A549 (cell line): ENCODE measurements at regions not wholly inside any gene's neighbourhood (a gene's known extent, or its start where the extent isn't known, plus 50 kb on each side); places are given as distances from the start of the nearest gene placed in this dataset.

ENCODE experiments used
- CTCF ChIP-seq: fragments of >200 bp; sonication (Bioruptor Twin); formaldehyde crosslinking; IDR thresholded peaks from 3 replicates; pipeline ENCODE4 v1.5.1; 2016
- MYC ChIP-seq: IDR thresholded peaks from 2 replicates; pipeline ENCODE4 v1.6.1; 2012; ENCODE audit warnings: mild to moderate bottlenecking, inconsistent platforms, low read length, improper control_type of control experiment, borderline replicate concordance
- RFX5 ChIP-seq: fragments of 450-650 bp; IDR thresholded peaks from 2 replicates; pipeline ENCODE4 v1.7.1; 2014; ENCODE audit warnings: antibody characterized with exemption, mild to moderate bottlenecking, moderate library complexity
- ZSCAN20 ChIP-seq: fragments of 250-450 bp; sonication (Bioruptor Pico); IDR thresholded peaks from 2 replicates; pipeline ENCODE4 v1.8.0; 2022; ENCODE audit warnings: mild to moderate bottlenecking, moderate library complexity

DNA sequence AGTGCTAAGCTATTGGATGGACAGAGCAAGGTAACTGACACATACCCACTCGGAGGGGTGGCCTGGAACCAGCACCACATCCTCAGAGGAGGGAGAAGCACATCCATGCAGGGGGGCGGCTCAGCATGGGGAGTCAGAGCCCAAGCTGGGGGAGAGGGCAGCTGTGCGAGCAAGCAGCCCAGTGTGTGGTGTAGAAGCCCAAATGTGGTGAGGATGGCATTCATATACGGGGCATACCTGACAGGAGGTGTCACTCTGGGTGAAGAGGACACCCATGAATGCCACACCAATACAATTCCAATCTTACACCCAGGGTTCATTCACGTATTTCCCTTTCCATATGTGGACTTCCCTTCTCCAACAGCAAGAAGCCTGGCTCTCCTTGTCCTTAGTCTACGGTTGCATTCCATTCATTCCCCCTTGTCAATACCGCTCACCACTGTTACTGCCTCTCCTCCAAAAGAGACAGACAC is 58.7 kb upstream of the ACAN start:
- TF ChIP-seq CTCF (no peak), RFX5 (no peak), MYC (no peak), ZSCAN20 (no peak)
